ENCODE measurements at regions not wholly inside any gene's neighbourhood (a gene's known extent, or its start where the extent isn't known, plus 50 kb on each side); places are given as distances from the start of the nearest gene placed in this dataset.

DNA sequence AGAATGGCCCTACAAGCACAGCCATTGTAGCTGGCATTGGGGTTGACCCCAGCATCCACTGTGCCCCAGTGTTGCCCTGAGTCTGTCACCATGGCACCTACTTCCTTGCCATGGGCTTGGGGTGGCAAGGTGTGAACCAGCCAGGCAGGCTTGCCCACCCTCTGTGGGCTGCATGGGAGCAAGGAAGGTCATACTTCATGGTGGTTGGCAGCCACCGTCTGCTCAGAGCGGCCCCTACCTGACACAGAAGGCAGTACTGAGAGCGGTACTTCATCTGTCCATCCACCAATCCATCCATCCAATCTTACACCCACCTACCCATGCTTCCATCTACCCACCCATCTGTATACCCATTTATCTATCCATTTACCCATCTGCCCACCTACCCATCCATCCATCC is 160.1 kb downstream of the KIF26A start:
- TF ChIP-seq POLR2A (IDR thresholded peaks at IDR 0.05), result no peak
- no peak for TF ChIP-seq CTCF (IDR thresholded peaks at IDR 0.05)
- no peak for TF ChIP-seq POLR2AphosphoS5 (IDR thresholded peaks at IDR 0.05)
